Upper lobe of left lung (tissue), 6 donors: ENCODE measurements at regions not wholly inside any gene's neighbourhood (a gene's known extent, or its start where the extent isn't known, plus 50 kb on each side); places are given as distances from the start of the nearest gene placed in this dataset.

ENCODE experiments used
- ATAC-seq, 2 donors: fragments of 200-7000 bp; cut with Tn5 transposase; one replicate each; pipeline ENCODE4 v1.9.1; 2022; ENCODE audit warnings: mild to moderate bottlenecking in 2 of 2, moderate library complexity in 2 of 2; ENCODE audit not compliant: low FRiP score in 2 of 2
- DNase-seq, 2 donors: peaks; one replicate each; pipeline ENCODE4 v3.0.0-alpha.2; 2019 to 2020
- H3K27ac ChIP-seq, 4 donors: fragments of 200-600 bp; sonication (generic); one replicate each; pipeline ENCODE4 v1.5.1; 2016 to 2019
- H3K27me3 ChIP-seq, 4 donors: fragments of 200-600 bp; sonication (generic); one replicate each; pipeline ENCODE4 v1.5.1; 2017 to 2019
- H3K36me3 ChIP-seq, 4 donors: fragments of 200-600 bp; sonication (generic); one replicate each; pipeline ENCODE4 v1.5.1; 2016 to 2019
- H3K4me1 ChIP-seq, 4 donors: fragments of 200-600 bp; sonication (generic); one replicate each; pipeline ENCODE4 v1.5.1; 2018 to 2019
- H3K4me3 ChIP-seq, 4 donors: fragments of 200-600 bp; sonication (generic); one replicate each; pipeline ENCODE4 v1.5.1; 2017 to 2019; ENCODE audit warnings: mild to moderate bottlenecking in 2 of 4, moderate library complexity in 1 of 4
- H3K9me3 ChIP-seq, 4 donors: fragments of 200-600 bp; sonication (generic); one replicate each; pipeline ENCODE4 v1.5.1; 2018 to 2019
- CTCF ChIP-seq, 6 experiments: fragments of 450-650 bp in 4 of 6; fragments of 200-600 bp in 2 of 6; sonication (generic) in 2 of 6; IDR thresholded peaks; one replicate each; pipeline ENCODE4 v1.5.1; 2016 to 2019; ENCODE audit warnings: antibody characterized with exemption in 6 of 6
- EP300 ChIP-seq, 4 donors: sonication (generic); formaldehyde crosslinking; IDR thresholded peaks; one replicate each; pipeline ENCODE4 v1.5.1; 2017; ENCODE audit warnings: antibody characterized with exemption in 4 of 4, control low read depth in 2 of 4
- POLR2A ChIP-seq, 4 donors: fragments of 450-650 bp; IDR thresholded peaks; one replicate each; pipeline ENCODE4 v1.5.1; 2016 to 2017; ENCODE audit warnings: antibody characterized with exemption in 4 of 4, mild to moderate bottlenecking in 2 of 4
- POLR2AphosphoS5 ChIP-seq, 2 donors: sonication (generic); formaldehyde crosslinking; IDR thresholded peaks; one replicate each; pipeline ENCODE4 v1.5.1; 2017; ENCODE audit warnings: antibody characterized with exemption in 2 of 2
- WGBS, 2 donors: methylation state at CpG; one replicate each; pipeline ENCODE4 v1.1.5; 2017 to 2018; 5-methylcytosine and 5-hydroxymethylcytosine counted together
- donor health status: DM: no; HTN: no; CAD: no; lungs with moderate emphysema.
- donor health status: DM: no; HTN: yes; CAD: no; lungs with severe emphysema.

- no peak for ATAC-seq
- DNase-seq = no peak
- Histone ChIP-seq H3K4me1 (no peaks in the 10 kb centered on the region), H3K36me3 (no peaks in the 10 kb centered on the region), H3K27me3 (no peaks in the 10 kb centered on the region), H3K9me3 (no peaks in the 10 kb centered on the region), H3K4me3 (no peak overlapping the region), H3K27ac (no peak overlapping the region)
- TF ChIP-seq POLR2A (IDR thresholded peaks at IDR 0.05) = no peak
- no peak for TF ChIP-seq POLR2AphosphoS5 (IDR thresholded peaks at IDR 0.05)
- TF ChIP-seq EP300 (IDR thresholded peaks at IDR 0.05) = no peak
- TF ChIP-seq CTCF (IDR thresholded peaks at IDR 0.05) = no peak
- 80 to 83% methylated on average over 3 of the region's 3 CpGs for WGBS, 2 donors
These were observed 780.4 kb downstream of the TBL1XR1 start for GRCh38 chr3:176416870-176417269.

- Histone ChIP-seq H3K9me3 (no peaks in the 10 kb centered on the region), H3K36me3 (no peaks in the 10 kb centered on the region), H3K27ac (no peak overlapping the region), H3K27me3 (no peaks in the 10 kb centered on the region), H3K4me1 (no peaks in the 10 kb centered on the region), H3K4me3 (no peak overlapping the region)
- TF ChIP-seq POLR2A (IDR thresholded peaks at IDR 0.05) = no peak
- TF ChIP-seq CTCF (IDR thresholded peaks at IDR 0.05) = no peak
- no peak for TF ChIP-seq POLR2AphosphoS5 (IDR thresholded peaks at IDR 0.05)
- TF ChIP-seq EP300 (IDR thresholded peaks at IDR 0.05) = no peak
- DNase-seq (no peak), ATAC-seq (no peak)
- WGBS, 2 donors = 58 to 62% methylated on average over 4 of the region's 4 CpGs
These were observed 781.5 kb downstream of the TBL1XR1 start for GRCh38 chr3:176415661-176416295.

GRCh38 chr3:176412771-176413170 is 784.5 kb downstream of the TBL1XR1 start:
- H3K36me3 ChIP-seq = no peaks in the 10 kb centered on the region
- no peak overlapping the region for H3K4me3 ChIP-seq
- H3K9me3 ChIP-seq = no peaks in the 10 kb centered on the region
- DNase-seq (no peak), ATAC-seq (no peak)
- no peaks in the 10 kb centered on the region for H3K27me3 ChIP-seq
- H3K27ac ChIP-seq = no peak overlapping the region
- no peaks in the 10 kb centered on the region for H3K4me1 ChIP-seq
- WGBS, 2 donors = 83 to 91% methylated on average over 3 of the region's 3 CpGs
- TF ChIP-seq CTCF (IDR thresholded peaks at IDR 0.05) (no peak), POLR2A (IDR thresholded peaks at IDR 0.05) (no peak), POLR2AphosphoS5 (IDR thresholded peaks at IDR 0.05) (no peak)

- 96 to 100% methylated on average over 1 of the region's 1 CpG for WGBS, 2 donors
- Histone ChIP-seq H3K9me3 (no peaks in the 10 kb centered on the region), H3K4me3 (no peak overlapping the region), H3K27ac (no peak overlapping the region), H3K4me1 (no peaks in the 10 kb centered on the region), H3K36me3 (no peaks in the 10 kb centered on the region), H3K27me3 (no peaks in the 10 kb centered on the region)
- ATAC-seq (no peak), DNase-seq (no peak)
- TF ChIP-seq POLR2A (IDR thresholded peaks at IDR 0.05) (no peak), EP300 (IDR thresholded peaks at IDR 0.05) (no peak), CTCF (IDR thresholded peaks at IDR 0.05) (no peak), POLR2AphosphoS5 (IDR thresholded peaks at IDR 0.05) (no peak)
These were observed 793.8 kb downstream of the TBL1XR1 start for GRCh38 chr3:176403531-176403930.

- TF ChIP-seq CTCF (IDR thresholded peaks at IDR 0.05) = no peak
- TF ChIP-seq EP300 (IDR thresholded peaks at IDR 0.05) = no peak
- no peak for TF ChIP-seq POLR2A (IDR thresholded peaks at IDR 0.05)
- TF ChIP-seq POLR2AphosphoS5 (IDR thresholded peaks at IDR 0.05) = no peak
- no peak for DNase-seq
- Histone ChIP-seq H3K27me3 (no peaks in the 10 kb centered on the region), H3K4me1 (no peaks in the 10 kb centered on the region), H3K4me3 (no peak overlapping the region), H3K9me3 (no peaks in the 10 kb centered on the region), H3K36me3 (no peaks in the 10 kb centered on the region), H3K27ac (no peak overlapping the region)
- ATAC-seq = no peak
- 63 to 67% methylated on average over 3 of the region's 3 CpGs for WGBS, 2 donors
These were observed 796.1 kb downstream of the TBL1XR1 start for GRCh38 chr3:176401211-176401610.
